KBM-7 (cell line): ENCODE measurements at regions not wholly inside any gene's neighbourhood (a gene's known extent, or its start where the extent isn't known, plus 50 kb on each side); places are given as distances from the start of the nearest gene placed in this dataset.

Experiments
- DNase-seq: peaks from one replicate; pipeline ENCODE4 v3.0.0-alpha.2; 2015
- in situ Hi-C: fragments of 300-500 bp; cut with MboI; formaldehyde crosslinking; loops from 2 replicates; pipeline ENCODE4 v1.14.3; 2020; ENCODE audit warnings: low sequenced_read_pairs, low pct_unique_long_range_greater_than_20kb, mixed read lengths

DNA sequence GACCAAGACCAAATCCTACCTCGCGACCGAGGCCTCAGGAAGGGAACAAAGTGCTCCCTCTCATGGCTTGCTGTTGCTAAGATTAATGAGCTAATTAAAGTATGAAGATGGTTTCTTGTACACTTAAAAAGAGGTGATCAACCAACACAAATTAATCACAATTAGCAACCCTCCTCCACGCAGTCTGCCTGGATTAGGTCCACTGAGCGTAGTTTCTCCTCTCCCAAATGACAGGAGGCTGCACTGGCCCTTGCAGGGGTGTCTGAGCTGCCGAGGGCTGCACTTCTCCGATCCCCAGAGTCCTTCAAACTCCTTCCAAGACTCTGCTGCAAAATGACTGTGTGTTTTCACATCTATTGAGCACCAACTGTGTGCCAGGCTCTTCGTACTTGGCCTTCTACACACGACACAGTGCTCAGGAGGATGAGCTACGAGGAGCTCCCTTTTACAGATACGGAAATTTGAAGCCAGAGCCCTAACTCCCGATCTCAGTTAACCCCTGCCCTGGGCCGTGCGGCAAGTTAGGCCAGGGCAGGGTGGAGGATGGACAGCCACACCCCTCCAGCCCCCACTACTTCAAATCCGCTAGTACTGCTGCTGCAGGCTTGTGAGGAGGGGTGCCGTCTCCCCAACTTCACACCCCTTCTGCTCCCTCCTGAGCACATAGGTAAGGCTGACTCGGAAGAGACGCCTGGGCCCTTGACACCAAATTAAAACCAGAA, 101.0 kb upstream of the LINGO1 start:
- no peak for DNase-seq
- in situ Hi-C loops, result no loop called here

DNA sequence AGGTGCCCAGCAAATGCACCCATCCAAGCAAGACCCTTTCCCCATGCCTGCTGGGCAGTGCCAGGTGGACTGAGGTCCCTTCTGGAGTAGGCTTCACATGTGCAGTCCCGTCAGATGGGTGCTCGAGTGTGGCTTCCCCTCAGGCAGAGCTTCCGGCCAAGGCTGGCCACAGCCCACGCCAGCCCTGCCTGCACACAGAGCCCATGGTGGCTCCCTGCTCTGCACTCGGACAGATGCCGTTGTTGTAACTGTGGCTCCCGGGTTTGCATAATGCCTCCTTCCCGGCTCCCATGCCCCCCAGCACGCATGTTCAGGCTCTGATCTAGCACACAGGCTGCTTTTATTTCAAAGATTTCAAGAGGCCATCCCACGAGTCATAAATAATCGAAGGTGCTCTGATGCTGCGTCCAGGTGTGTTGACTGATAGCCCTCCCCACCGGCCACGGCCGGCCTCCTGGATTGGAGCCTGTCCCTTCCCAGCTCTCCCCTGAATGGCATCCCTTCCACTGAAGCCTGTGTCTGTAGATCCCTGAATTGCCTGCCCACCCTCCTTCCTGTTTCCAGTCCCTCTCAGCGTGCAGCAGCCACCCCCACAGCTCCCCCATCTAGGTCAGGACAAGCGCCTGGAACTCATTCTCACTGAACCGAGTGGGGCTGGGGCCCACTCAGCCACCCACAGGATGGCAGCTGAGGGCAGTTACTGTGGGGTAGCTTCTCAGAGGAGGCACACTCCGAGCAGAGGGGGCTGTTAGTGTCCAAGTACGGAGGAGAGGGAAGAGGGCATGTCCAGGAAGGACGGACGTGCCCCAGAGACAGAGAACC, 100.0 kb upstream of the LINGO1 start:
- in situ Hi-C loops, result no loop called here
- no peak for DNase-seq

DNA sequence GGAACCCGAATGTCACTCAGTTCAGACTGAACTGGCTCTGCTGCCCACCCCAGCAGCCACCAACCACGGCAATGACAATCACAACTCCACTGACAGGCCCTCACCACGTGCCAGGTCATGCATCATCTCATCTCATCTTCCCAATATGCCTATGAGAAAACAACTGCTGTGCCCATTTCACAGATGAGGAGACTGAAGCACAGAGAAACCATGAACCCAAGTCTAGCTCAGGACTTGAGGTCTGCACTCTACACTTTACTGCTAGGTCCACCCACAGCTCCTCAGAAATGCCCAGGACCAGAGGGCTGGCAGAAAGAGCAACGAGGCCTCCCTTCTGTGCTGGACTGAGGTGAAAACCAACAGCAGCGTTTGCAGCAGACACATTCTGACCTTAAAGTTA, 99.2 kb upstream of the LINGO1 start:
- no peak for DNase-seq

DNA sequence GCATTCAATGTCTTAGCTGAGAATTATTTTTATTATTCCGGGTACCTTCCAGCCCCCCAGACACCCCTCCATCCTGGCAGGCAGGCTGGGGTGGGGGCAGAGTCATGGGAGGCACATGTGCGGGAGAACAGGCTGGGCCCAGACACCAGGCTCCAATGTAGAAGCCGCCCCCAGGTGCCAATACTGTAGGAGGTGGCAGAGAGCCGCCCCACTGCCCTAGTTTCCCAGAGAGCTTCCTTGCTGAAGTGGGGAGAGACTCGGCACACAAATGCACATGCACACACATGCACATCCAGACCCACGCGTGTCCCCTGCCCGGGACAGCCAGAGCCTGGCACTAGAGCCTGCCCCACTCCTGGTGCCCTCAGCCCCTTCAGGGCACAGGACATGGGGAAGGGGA, 98.4 kb upstream of the LINGO1 start:
- in situ Hi-C loops, result no loop called here
- DNase-seq, result no peak

More for the DNA sequence above, 99.2 kb upstream of the LINGO1 start:
- in situ Hi-C loops, result no loop called here

DNA sequence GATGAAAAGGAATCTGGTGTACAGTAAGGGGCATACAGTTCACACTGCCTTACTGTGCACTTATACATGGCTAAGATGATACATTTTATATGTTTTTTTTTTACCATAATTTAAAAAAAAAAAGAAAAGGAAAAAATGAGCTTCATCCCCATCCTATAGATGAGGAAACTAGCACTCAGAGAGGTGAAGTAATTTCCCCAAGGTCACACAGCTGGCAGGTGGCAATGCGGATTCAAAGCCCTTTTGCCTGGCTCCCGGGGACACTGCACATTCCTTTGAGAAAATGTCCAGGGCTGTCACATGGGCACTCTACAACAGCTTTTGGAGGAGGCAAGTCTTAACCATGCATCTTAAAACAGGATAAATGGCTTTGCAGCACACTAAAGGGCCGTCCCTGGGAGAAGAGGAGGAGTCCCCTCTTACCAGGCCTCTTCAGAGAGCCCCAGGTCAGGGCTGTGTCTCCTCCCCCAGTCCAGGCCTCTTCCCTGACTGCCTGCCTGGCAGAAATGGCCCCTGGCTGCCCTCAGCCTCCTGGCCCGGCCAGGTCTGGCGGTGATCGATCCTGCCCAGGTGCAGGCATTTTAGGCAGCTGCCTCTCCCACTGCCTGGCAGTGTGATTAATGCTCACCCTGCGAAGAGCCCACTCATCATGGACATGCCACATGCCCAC, 95.1 kb upstream of the LINGO1 start:
- no peak for DNase-seq
- in situ Hi-C loops, result no loop called here

DNA sequence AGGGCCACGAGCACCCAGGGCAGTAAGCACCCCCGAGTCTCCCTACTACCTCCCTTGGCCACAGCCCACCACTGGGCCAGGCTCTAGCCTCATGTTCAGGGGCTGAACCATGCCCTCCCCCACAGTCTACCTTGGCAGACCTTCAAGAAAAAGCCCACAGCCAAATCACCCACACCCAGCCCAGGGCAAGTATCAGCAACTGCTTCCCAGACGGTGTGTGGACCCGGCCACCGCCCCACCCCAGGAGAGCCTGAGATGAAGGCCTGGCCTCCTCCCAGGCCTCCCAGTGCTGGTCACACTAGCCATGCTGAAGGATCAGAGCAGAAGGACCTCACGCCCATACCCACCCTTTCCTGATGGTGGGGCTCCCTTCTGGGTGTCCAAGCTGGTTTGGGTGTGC, 92.0 kb upstream of the LINGO1 start:
- in situ Hi-C loops, result no loop called here

DNA sequence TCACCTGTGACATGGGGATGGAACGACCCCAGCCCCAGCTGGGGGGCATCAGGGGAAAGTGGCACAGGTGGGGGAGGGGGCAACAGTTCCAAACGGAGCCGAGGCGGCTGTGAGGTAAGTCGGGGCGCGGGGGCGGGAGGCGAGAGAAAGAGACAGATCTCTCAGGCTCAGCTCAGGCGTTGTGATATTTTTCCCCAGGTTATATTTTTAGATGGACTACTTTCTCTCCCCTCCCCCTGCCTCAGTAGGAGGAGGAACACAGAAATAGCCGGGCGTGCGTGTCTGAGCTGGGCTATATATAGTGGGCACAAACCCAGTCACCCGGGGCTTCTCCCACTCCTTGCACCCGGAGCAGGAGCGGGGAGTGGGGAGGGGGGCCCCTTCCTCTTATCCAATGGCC, 91.0 kb upstream of the LINGO1 start:
- no peak for DNase-seq
- in situ Hi-C loops, result no loop called here

More for the DNA sequence above, 92.0 kb upstream of the LINGO1 start:
- DNase-seq, result no peak

DNA sequence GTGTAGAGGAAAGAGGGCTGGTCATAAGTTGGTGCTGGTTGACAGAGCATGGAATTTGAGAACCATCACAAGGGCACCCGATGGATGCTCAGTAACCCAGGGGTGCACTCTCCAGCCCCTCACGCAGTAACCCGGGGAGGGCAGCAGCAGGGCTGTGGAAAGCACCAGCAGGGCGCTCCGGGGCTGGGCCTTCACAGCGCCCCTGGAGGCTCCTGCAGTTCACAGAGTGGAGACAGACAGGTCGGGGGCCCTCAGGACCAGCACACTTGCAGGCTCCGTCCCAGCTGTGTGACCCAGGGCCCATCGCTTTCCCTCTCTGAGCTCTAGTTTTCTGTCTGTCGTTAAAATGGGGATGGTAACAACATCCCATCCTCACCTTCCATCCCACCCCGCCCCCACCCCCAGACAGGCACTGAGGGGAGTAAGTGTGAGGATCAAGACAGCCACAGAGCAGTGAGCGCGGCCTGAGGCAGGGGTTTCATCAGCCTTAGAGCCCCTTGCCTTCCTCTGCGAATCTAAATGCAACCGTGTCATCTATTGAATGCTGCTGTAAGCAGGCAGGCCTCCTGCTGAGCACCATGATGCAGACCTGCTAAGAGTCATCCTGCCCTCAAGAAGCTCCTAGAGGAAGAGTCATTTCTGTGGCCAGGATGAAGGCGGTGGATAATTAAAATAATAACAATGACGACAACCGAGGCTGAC, 90.2 kb upstream of the LINGO1 start:
- in situ Hi-C loops, result no loop called here
- no peak for DNase-seq

DNA sequence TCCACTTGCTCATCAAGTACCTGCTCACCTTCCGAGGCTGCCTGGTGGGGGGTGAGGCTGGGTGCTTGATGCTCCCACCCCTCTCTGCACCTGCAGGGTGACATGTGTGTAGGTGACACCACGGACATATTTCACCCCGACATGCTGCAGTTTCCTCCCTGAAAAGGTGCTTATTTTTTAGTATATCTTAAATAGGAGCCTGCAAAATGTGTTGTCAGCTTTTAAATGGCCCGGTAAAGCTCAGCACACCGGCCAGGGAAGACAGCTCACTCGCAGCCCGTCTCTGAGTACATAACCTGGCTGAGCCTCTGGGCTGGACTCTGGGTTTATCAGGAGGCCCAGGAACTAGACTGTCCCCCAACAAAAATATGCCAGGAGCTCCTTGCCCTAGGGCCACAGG, 89.3 kb upstream of the LINGO1 start:
- DNase-seq, result no peak
- in situ Hi-C loops, result no loop called here

DNA sequence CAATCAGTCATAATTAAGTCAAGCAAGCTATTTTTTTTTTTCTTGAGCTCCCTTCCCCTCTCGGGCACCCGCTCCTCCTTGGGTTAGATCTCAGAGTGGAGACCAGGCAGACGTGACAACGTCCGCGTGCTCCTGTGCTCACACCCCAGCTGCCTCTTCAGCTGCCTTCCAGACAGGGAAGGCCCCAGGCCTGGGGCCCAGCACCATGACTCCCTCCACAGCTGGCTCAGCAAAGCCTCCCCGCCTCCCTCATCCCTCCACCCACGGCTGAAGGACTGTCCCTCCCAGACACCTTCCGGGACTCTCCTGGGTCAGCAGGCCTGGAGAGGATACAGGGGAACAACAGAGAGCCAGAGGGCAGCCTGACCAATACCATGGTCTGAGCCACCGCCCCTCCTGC, 87.9 kb upstream of the LINGO1 start:
- DNase-seq, result no peak
- in situ Hi-C loops, result no loop called here

DNA sequence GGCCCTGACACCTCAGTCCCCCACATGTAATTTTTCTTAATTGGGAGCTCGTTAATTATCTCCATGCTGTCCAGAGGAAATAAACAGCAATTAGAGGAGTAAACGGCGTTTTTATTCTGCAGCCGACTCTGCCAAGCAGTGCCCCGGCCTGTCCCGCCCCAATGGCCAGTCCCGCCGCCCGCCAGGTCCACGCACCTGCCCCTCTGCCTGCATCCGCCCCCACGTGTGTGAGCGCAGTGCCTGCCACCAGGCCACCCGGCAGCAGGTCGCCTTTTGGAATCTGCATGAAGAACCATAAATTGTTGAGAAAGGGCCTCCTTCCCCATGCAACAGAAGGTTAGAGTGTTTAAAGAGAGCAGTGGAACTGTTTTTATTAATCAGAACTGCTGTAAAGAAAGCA, 87.5 kb upstream of the LINGO1 start:
- in situ Hi-C loops, result no loop called here

DNA sequence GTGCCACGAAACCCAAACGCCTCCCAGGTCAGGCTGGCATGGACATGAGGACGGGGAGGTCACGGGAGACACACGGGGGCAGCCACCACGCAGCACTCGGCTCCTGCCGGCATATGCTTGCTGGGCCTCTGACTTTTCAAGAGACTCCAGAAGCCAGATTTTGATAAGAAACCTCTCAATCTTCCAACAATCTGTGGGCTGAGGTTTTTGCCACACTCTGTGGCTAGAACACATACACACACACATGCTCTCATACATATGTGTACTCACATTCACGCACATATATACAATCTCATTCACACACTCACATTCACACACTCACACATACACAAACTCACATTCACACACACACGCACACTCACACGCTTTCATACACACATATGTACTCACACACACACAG, 86.7 kb upstream of the LINGO1 start:
- in situ Hi-C loops, result no loop called here

More for the DNA sequence above, 87.5 kb upstream of the LINGO1 start:
- no peak for DNase-seq

DNA sequence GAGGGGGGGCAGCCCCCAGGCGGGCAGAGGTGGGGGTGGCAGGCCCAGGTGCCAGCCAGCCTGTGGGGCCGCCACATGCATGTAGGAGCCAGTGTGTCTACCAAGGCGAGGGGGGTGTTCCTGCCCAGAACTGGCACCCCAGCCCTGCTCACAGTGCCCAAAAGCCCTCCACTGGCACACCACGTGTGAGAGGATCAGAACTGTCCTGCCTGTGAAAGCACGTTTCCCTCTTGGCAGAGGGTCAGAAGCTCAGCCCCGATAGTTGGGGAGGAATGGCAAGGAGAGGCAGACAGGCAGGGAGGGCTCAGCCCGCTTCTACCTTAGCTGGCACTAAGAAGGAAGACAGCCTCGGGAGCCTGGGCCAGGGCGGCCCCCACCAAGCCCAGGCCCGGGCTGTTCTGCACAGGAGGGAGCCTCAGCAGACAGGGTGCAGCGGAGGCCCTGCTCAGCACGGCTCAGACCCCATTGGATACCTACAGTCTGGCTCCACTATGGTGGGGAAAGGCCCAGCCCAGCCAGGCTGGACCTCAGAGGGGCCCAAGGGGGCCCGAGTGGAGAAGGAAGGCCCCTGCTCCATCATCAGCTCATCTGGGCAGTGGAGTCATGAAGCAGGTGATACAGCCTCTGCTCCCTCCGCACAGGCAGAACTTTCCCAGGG, 84.8 kb upstream of the LINGO1 start:
- DNase-seq, result no peak
- in situ Hi-C loops, result no loop called here

More for the DNA sequence above, 86.7 kb upstream of the LINGO1 start:
- DNase-seq, result no peak

DNA sequence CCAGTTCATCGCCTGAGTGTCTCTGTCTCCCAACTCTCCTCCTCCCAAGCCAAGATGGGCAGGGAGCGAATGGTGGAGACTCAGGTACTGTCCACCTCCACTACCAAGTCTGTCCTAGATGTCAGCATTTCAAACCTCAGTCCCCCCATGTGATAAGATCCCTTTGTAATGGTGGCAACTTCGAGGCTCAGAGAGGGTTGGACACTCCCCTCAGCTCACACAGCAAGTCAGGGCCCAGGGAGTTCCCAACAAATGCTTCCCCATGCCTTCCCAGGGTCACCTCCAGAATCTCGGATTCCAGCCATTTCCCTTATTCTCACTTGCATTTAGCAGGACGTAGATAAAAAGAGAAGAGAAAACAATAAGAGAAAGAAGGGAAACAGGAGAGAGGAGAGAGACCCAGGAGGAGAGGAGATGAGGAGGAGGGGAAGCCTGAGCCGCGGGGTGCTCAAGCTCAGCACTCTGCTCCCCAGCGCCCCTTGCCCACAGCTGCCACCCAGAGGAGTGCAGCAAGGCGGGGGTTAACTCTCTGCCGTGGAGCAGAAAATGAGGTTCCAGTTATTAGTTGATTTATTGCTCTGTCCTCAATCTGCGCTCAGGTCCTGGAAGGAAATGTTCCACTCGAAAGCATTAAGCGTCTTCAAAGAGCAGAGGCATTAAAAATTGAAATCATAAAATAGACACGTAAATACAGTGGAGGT, 84.1 kb upstream of the LINGO1 start:
- in situ Hi-C loops, result no loop called here
- no peak for DNase-seq

DNA sequence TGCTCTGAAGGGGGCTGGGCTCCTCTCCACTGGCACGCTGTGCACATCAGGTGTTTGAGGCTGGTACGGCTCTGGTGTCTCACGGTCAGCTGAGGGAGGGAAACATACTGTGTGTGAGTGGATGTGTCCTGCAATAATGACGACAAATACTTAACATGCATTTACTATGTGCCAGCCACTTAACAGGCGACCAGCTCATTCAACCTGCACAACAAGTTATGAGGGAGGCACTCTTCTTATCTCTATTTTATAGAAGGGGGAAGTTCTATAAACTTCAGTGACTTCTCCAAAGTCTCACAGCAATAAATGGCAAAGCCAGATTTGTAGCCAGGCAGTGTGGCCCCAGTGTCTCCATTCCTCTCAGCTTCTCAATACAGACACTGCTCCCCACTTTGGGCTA, 83.1 kb upstream of the LINGO1 start:
- in situ Hi-C loops, result no loop called here

DNA sequence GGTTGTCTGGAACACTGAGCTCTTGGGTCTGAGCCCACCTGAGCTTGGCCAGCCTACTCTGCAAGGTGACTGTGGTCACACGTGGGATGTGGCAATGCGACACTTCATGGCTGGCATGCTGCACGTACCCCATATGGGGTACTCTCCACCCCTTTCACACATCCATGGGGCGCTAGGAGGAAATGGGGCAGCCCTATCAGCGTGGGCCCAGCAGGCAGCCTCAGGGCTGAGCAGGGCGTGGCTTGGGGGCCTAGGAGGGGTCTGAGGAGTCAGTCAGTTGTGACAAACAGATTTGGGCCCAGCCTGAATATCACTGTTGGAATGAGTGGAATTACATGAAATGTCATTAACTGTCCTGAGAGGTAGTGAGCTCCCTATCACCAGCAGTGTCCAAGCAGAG, 82.3 kb upstream of the LINGO1 start:
- no peak for DNase-seq
- in situ Hi-C loops, result no loop called here

More for the DNA sequence above, 83.1 kb upstream of the LINGO1 start:
- DNase-seq, result no peak

DNA sequence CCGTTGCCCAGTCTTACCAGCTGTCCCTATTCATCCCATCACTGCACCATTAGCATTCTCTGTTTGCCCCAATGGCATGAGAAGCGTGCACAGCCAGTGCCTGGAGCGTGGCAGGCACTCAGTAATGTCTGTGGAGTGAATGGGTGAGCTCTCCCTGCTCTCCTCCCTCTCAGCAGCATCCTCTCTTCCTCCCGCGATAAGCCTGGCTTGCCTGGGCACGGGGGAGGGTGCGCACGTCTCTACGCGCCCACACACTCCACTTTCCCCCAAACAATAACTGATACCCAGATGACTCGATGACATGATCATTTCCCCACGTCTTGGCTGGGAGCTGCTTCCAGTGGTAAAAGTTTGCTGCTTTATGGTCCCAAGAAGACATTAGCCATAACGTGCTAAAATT, 81.8 kb upstream of the LINGO1 start:
- in situ Hi-C loops, result no loop called here
- no peak for DNase-seq

DNA sequence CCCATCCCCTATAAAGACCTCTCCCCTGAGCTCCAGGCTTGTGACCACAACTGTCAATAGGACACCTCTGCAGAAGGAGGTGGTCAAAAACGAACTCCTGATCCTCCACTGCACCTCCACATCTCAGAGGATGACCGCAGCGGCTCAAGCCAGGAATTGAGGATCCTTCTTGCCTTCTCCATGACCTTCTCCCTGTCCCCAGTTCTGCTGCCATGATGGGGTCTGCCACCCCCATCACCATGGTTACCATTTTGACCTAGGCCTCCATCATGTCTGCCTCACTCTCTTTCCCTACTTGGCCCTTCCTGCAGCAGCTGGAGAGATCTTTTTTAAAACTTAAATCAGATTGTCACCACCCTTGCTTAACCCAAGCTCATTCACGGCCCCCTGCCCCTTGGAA, 81.3 kb upstream of the LINGO1 start:
- in situ Hi-C loops, result no loop called here
- no peak for DNase-seq

DNA sequence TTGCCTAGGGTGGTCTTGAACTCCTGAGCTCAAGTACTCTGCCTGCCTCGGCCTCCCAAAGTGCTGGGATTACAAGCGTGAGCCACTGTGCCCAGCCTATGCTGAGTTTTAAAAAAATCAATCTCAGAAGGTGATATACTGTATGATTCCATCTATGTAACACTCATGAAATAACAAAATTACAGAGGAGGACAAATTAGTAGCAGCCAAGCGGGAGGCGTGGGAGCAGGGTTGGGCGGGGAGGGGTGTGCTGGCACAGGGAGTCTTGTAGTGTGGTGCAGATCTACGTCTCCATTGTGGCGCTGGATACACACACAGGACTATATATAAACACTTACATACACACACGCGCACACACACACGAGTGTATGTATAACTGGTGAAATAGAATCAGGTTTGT, 80.6 kb upstream of the LINGO1 start:
- in situ Hi-C loops, result no loop called here
- DNase-seq, result no peak
